ENCODE measurements at regions not wholly inside any gene's neighbourhood (a gene's known extent, or its start where the extent isn't known, plus 50 kb on each side); places are given as distances from the start of the nearest gene placed in this dataset.

DNA sequence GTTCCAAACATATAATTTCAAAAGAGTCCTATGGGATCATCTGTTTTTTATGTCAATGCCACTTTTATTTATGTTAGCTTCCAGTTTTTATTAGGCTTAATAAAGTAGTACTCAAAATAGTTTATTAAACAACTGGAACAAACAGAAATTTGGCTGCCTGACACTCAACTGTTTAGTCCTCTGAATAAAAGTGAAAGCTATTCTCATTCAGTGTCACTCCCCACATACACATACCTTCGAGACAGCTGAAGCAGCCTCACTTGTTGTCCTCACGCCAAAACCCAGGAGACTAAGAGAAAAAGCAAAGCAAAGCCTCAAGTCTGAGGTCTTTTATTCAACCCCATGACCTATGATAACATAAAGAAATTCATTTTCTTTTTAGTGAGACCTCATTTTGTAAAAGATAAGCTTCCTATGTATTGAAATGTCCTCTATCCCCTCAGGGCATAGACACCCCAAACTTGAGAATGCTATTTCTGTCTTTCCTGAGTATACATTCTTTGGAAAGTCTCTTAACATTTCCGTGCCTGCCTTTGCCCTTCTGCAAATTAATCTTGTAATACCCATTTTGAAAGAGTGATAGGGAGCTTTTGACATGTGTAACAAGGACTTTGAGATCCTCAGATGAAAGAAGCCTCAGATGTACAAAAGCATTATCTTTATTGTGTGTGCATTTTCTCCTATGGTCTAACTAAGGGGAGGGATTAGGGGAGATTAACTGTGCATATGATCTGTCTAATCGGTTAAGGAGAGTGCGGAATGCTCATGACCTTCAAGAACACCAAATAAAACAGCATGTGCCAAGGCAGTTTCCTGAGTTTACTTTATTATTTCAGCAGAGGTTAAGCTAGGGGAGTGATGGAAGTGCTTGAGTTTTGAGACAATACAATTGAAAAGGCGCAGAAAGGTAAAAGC is 1523.7 kb upstream of the PIK3C3 start:
- no peak for TF ChIP-seq TARDBP (IDR thresholded peaks at IDR 0.05)
- TF ChIP-seq ELF4 (IDR thresholded peaks at IDR 0.05): no peak
- TF ChIP-seq ARNT (IDR thresholded peaks at IDR 0.05): no peak
- TF ChIP-seq BHLHE40 (IDR thresholded peaks at IDR 0.05; ENCODE audit: borderline replicate concordance): no peak
- TF ChIP-seq FOXM1 (IDR thresholded peaks at IDR 0.05; ENCODE audit: borderline replicate concordance): no peak
- TF ChIP-seq FOXA1 (IDR thresholded peaks at IDR 0.05): no peak
- TF ChIP-seq FOXK2 (IDR thresholded peaks at IDR 0.05): no peak
- 0 out of 2 replicates have a peak, but pooled peaks have one; percentile 57 for TF ChIP-seq CTBP1 (IDR thresholded peaks at IDR 0.05; ENCODE audit: borderline replicate concordance)

Data from HEK293T (cell line).